ENCODE measurements at regions not wholly inside any gene's neighbourhood (a gene's known extent, or its start where the extent isn't known, plus 50 kb on each side); places are given as distances from the start of the nearest gene placed in this dataset.

GRCh38 chr2:236820763-236821344 is 251.2 kb downstream of the ACKR3 start:
- in situ Hi-C loops (cut with MboI; ENCODE audit: low sequenced_read_pairs, unreplicated experiment), result no loop called here
- TF ChIP-seq CTCF (IDR thresholded peaks at IDR 0.05; ENCODE audit: borderline replicate concordance, control extremely low read depth, extremely low read depth, insufficient read depth, missing control alignments), result no peak
- no peak for DNase-seq (ENCODE audit: low spot score)

DNA sequence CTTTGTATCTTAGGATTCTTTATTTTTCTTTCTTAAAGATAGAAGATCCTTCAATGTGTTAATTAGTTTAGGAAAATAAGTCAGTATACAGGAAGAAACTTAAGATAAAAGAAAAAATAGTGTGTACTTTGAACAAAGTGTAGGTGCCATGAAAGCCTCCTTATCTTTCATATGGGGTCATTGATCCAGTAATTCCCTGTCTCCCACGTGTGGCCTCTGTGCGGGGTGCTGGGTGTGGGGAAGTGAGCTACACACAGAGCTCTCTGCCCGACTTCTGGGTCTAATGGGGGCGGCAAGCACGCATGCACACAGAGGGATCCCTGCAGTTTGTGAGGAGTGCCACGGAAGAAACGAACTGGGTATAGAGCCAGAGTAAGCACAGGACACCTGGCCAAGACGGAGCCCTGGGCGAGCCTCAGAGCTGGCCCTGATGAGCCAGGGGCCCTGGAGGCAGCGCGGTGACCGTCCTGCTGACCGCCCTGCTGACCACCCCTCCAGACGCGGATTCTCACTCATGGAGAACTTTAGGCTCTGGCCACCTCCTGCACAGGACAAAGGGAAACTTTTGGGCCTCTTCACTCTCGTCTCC is 253.5 kb downstream of the ACKR3 start:
- no peak for DNase-seq (ENCODE audit: low spot score)
- in situ Hi-C loops (cut with MboI; ENCODE audit: low sequenced_read_pairs, unreplicated experiment), result no loop called here
- no peak for TF ChIP-seq CTCF (IDR thresholded peaks at IDR 0.05; ENCODE audit: borderline replicate concordance, control extremely low read depth, extremely low read depth, insufficient read depth, missing control alignments)

- DNase-seq (ENCODE audit: low spot score), result no peak
- in situ Hi-C loops (cut with MboI; ENCODE audit: low sequenced_read_pairs, unreplicated experiment), result no loop called here
- TF ChIP-seq CTCF (IDR thresholded peaks at IDR 0.05; ENCODE audit: borderline replicate concordance, control extremely low read depth, extremely low read depth, insufficient read depth, missing control alignments), result no peak
Measured at GRCh38 chr2:236823963-236824362, 254.3 kb downstream of the ACKR3 start.

GRCh38 chr2:236824836-236825235 is 255.2 kb downstream of the ACKR3 start:
- no peak for TF ChIP-seq CTCF (IDR thresholded peaks at IDR 0.05; ENCODE audit: borderline replicate concordance, control extremely low read depth, extremely low read depth, insufficient read depth, missing control alignments)
- in situ Hi-C loops (cut with MboI; ENCODE audit: low sequenced_read_pairs, unreplicated experiment), result no loop called here
- no peak for DNase-seq (ENCODE audit: low spot score)

DNA sequence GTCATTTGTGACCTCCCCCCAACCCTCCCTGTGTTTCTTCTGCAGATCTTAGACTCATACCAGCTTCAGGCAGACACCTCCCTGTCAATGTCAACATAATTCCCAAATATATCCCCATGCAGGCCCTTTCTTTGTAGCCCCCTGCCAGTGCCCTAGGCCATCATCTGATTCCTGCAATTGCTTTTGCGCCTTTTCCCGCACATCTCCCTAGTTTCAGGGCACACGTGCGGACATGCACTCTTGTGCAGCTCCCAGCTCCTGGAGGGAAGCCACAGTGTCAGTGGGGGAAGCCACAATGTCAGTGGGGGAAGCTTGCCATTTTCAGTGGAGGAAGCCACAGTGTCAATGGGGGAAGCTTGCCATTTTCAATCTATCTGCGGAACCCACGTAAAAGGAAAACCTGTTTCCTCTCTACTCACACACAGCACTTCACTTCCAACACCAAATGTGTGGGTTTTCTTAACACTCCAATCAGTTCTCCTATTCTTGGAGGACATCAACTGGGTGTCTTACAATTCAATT is 256.4 kb downstream of the ACKR3 start:
- DNase-seq (ENCODE audit: low spot score), result no peak
- TF ChIP-seq CTCF (IDR thresholded peaks at IDR 0.05; ENCODE audit: borderline replicate concordance, control extremely low read depth, extremely low read depth, insufficient read depth, missing control alignments), result no peak
- in situ Hi-C loops (cut with MboI; ENCODE audit: low sequenced_read_pairs, unreplicated experiment), result no loop called here

DNA sequence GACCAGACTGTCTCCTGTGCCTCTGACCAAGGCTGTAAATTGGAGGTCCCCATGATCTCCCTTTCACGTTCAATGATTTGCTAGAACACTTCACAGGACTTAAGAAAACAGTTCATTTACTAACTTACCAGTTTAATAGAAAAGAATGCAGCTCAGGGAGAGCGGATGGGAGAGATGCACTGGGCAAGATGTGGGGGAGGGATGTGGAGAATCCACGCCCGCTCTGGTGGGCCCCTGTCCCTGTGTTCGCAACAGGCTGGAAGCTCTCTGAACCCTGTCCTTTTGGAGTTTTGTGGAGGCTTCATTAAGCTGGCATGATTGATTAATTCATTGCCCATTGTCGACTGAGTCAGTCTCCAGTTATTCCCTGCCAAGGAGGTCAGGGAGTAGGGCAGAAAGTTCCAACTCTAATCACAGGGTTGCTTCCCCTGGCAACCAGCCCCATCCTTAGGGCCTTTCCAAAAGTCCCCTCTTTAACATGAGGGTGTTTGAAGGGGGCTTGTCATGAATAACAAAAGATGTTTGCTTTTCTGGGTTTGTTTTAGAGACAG is 257.1 kb downstream of the ACKR3 start:
- TF ChIP-seq CTCF (IDR thresholded peaks at IDR 0.05; ENCODE audit: borderline replicate concordance, control extremely low read depth, extremely low read depth, insufficient read depth, missing control alignments), result no peak
- DNase-seq (ENCODE audit: low spot score), result no peak
- in situ Hi-C loops (cut with MboI; ENCODE audit: low sequenced_read_pairs, unreplicated experiment), result no loop called here

Measured in GM13976 (cell line).